ENCODE measurements at regions not wholly inside any gene's neighbourhood (a gene's known extent, or its start where the extent isn't known, plus 50 kb on each side); places are given as distances from the start of the nearest gene placed in this dataset.
A peak's percentile ranks its signal among the peaks of the same experiment; 100 is the strongest.

GRCh38 chrX:21126661-21127060 lies 247.6 kb upstream of the CNKSR2 start:
- no peak for DNase-seq

GRCh38 chrX:21131346-21131745 lies 242.9 kb upstream of the CNKSR2 start:
- no peak for DNase-seq

- no peak for DNase-seq
Observed at GRCh38 chrX:21131786-21132185, 242.4 kb upstream of the CNKSR2 start.

- no peak for DNase-seq
Observed at GRCh38 chrX:21132686-21133393, 241.4 kb upstream of the CNKSR2 start.

GRCh38 chrX:21150208-21150607 lies 224.0 kb upstream of the CNKSR2 start:
- no peak for DNase-seq

- no peak for DNase-seq
Observed at GRCh38 chrX:21151051-21151450, 223.2 kb upstream of the CNKSR2 start.

GRCh38 chrX:21153033-21153432 lies 221.2 kb upstream of the CNKSR2 start:
- DNase-seq = no peak

GRCh38 chrX:21153503-21153902 lies 220.7 kb upstream of the CNKSR2 start:
- DNase-seq = peak; percentile 5

- no peak for DNase-seq
Observed at GRCh38 chrX:21155916-21156315, 218.3 kb upstream of the CNKSR2 start.

- no peak for DNase-seq
Observed at GRCh38 chrX:21156632-21157031, 217.6 kb upstream of the CNKSR2 start.

GRCh38 chrX:21158678-21159077 lies 215.5 kb upstream of the CNKSR2 start:
- no peak for DNase-seq

GRCh38 chrX:21166272-21166982 lies 207.8 kb upstream of the CNKSR2 start:
- DNase-seq = no peak

- DNase-seq = no peak
Observed at GRCh38 chrX:21167011-21167410, 207.2 kb upstream of the CNKSR2 start.

- DNase-seq = no peak
Observed at GRCh38 chrX:21167494-21167893, 206.7 kb upstream of the CNKSR2 start.

GRCh38 chrX:21168401-21169160 lies 205.6 kb upstream of the CNKSR2 start:
- DNase-seq = no peak

- no peak for DNase-seq
Observed at GRCh38 chrX:21171181-21171580, 203.0 kb upstream of the CNKSR2 start.

- no peak for DNase-seq
Observed at GRCh38 chrX:21174439-21174838, 199.8 kb upstream of the CNKSR2 start.

GRCh38 chrX:21176921-21177571 lies 197.2 kb upstream of the CNKSR2 start:
- no peak for DNase-seq

- no peak for DNase-seq
Observed at GRCh38 chrX:21181232-21181853, 192.9 kb upstream of the CNKSR2 start.

- DNase-seq = no peak
Observed at GRCh38 chrX:21193196-21193595, 181.0 kb upstream of the CNKSR2 start.

GRCh38 chrX:21194526-21194925 lies 179.7 kb upstream of the CNKSR2 start:
- DNase-seq = no peak

- no peak for DNase-seq
Observed at GRCh38 chrX:21207080-21207479, 167.1 kb upstream of the CNKSR2 start.

Measured in occipital lobe (tissue), 1 donor.